ENCODE measurements at regions not wholly inside any gene's neighbourhood (a gene's known extent, or its start where the extent isn't known, plus 50 kb on each side); places are given as distances from the start of the nearest gene placed in this dataset.
"Not testable (repeated sequence)": the region's sequence is repeated elsewhere in the genome, so short reads cannot be mapped to it uniquely, and the experiment has no call there.

DNA sequence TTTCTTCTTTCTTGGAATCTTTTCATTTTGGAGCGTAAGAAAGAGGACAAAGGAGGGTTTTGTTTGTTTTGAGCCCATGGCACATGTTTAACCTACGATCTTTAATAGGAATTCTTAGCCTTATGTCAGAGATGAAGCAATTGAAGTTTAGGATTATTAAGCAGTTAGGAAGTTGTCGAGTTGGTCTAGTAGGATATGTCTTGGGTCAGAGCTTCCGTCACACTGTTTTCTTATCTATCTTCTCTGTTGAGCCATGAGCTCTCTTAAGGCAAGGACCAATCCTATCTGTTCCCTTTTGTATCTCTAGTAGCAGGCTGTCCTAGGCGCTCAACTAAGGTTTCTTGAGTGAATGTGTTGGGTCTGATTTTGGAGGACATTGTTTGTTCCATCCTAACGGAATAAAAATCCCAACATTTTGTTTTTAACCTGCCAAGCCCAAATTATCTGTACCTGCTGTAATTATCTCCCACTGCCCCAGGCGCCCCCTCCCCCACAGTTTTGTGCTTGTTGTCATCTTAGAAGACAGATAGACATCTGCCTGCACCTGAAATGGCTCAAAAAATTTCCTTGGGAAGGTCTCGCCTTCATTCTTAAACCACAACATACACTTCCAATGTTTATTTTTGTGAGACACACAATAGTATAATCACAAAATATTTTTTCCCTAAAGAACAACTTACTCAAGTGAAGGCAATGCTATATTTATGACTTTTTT is 95.3 kb upstream of the GADD45A start:
- DNase-seq, result no peak

DNA sequence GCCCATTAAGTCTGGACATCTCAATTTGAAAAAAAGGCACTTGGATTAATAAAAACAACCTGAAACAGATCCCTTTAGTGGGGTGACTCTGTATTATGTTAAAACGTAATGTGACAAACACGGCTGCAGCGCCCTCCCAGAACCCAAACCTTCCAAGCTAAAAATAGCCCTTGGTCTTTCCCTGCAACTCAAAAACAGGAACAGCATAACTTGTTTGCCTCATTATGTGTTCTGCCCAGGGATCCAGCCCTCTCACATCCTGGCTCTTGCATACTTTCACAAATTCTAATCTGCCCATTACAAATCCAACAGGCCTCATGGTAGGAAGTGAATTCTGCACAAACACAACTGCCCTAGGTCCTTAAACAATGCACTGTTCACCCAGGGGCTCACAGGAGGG is 94.7 kb upstream of the GADD45A start:
- no peak for DNase-seq

DNA sequence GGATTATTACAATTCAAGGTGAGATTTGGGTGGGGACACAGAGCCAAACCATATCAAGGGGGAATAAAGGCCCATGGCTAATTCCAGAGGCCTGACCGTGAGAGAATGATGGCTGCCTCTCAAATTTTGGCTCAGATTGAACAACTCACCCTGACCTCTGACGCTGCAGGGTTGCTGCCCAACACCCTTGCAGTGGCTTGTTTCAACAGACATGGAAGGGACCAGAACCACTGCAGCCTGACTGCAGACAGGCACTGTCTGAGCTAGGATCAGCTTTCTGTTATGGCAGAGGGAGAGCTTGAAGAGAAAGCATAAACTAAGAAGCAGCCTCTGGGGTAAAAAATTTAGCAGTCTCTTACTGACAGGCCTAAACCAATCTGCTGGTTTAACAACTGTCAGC is 90.2 kb upstream of the GADD45A start:
- no peak for DNase-seq

DNA sequence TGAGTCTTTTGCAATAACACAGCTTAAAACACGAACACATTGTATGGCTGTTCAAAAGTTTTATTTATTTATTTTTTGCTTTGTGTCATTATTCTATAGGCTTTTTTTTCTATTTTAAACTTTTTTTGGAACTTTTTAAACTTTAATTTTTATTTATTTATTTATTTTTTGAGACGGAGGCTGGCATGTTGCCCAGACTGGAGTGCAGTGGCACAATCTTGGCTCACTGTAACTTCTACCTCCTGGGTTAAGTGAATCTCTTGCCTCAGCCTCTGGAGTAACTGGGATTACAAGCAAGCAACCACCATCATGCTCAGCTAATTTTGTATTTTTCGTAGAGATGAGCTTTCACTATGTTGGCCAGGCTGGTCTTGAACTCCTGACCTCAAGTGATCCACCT is 88.3 kb upstream of the GADD45A start:
- DNase-seq, result no peak

DNA sequence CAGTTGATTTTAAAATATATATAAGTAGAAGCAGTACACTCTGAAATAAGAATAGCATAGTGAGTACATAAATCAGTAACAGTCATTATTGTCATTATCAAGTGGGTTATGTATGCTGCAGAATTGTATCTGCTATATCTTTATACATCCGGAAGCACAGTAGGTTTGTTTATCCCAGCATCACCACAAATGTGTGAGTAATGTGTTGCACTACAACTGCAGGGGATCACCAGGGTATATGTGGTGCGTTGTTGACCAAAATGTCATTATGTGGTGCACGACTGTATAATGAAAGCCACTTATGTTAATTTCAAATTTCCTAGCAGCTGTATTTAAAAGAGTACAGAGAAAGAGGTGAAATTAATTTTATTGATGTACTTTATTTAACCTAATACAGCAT is 87.7 kb upstream of the GADD45A start:
- no peak for DNase-seq

DNA sequence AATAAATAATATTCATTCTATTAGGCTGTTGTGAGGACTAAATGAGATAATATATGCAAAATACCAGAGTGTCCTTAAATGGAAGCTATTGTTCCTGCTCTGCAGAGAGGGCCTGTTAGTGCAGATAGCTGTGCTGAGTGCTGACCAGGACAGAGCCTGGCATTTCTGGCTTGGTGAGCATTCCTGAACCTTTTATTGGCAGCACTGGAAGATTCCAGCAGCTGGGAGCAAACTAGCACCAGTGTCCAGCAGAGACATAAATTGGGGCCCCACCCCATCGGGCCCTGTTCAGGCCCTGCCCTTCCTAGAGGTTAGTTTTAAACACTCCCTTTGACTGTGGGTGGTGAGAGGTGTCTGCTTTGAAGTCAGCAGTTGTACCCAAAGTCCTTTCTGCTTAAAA is 85.9 kb upstream of the GADD45A start:
- DNase-seq, result no peak

DNA sequence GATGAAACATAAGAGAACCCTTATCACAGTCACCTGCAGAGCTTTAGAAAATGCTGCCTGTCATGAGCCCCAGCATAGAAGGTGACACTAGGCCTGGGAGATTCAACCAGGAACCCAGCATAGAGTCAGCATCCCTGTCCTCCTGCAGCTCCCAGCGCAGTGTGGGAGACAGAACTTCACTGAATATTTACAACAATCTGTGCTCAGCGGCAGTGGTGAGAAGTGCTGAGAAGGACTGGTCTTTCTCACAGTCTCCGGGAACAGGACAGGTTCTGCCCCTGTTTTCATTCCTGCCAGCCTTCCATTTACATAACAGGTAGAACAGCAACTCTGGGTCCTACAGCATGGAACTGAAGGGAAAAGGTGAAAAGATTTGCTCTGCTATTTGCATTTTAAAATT is 83.5 kb upstream of the GADD45A start:
- DNase-seq, result no peak

DNA sequence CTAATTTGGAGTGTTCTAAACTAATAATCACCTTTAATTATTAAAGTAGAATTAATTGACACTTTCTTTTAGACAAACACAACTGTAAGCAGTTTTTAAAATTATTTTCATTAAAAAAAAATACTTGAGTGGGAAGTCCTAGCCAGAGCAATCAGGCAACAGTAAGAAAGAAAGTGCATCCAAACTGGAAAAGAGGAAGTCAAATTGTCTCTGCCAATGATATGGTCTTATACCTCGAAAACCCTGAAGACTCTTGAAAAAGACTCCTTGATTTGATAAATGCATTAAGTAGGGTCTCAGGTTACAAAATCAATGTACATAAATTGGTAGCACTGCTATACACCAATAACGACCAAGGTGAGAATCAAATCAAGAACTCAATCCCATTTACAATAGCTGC is 83.0 kb upstream of the GADD45A start:
- DNase-seq, result no peak

DNA sequence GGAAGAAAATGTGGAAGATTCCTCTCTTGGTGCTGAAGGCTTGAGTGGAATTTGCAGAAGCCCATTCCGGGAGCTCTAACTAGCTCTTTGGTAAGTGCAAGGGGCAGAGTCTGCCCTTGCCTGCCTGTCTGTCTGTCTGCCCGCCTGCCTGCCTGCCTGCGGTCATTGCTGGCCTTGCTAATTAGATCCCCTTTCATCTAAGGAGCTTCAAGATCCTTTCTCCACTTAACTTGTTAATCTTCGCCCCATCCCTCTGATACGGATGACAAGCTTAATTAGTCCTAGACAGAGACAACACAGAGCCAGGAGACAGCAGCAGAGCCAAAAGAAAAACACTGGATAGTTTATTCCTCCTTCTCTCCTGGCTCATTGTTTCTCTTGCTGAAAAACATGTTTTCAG is 80.2 kb upstream of the GADD45A start:
- DNase-seq, result no peak

DNA sequence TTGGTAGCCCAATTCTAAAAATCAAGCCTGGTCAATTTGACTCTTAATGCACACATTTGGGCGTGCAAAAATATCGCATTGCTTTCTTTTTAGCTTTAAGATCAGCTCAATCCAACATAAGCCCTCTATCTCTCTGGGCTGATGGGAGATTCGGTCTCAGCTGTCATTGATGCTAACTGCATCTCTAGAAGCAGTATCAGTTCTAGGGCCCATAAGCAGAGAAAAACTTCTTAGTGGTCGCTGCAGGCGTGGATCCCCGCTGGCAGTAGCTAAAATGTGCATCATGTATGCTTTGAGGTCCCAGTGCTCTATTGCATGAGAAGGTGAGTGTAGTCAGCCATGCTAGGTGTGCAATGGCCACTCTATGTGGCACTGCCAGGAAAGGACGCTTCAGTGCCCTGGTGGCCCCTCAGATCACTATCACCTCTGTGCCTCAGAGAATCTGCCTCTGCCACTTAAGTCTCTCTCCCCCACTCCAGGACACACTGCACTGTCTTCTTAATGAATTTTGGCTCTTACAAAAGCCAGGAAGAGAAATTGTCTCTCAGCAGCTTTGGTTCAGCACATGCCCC is 79.7 kb upstream of the GADD45A start:
- DNase-seq, result no peak

DNA sequence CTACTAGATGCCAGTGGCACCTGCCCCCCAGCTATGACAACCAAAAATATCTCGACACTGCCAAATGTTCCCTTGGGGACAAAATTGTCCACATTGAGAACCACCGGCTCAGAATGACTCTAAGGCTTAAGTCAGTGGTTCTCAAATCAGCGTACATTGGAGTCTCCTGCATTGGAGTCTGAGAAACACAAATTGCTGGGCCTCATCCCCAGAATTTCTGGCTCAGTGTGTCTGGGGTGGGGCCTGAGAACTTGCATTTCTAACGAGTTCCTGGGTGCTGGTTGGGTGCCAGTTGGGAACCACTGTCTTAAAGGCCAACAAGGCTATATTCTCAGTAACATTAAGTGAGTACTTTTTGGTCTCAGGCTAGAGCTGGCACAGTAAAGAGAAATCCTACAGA is 77.7 kb upstream of the GADD45A start:
- no peak for DNase-seq

DNA sequence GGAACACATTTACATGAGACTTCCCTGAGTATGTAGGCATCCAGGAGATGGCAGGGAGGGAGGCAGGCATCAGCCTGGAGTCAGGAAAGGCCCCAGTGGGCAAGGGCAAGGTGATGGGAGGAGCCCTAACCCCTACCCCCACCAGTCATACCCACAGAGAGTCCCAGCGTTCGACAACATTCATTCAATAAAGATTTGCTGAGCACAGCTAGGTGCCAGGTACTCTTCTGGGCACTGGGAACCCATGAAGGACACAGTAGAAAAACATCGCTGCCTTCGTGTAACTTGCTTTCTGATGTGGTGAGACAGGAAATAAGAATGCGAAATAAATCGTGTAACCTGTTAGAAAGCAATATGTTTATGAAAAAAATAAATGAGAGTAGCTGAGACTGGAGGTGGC is 77.3 kb upstream of the GADD45A start:
- DNase-seq, result no peak

DNA sequence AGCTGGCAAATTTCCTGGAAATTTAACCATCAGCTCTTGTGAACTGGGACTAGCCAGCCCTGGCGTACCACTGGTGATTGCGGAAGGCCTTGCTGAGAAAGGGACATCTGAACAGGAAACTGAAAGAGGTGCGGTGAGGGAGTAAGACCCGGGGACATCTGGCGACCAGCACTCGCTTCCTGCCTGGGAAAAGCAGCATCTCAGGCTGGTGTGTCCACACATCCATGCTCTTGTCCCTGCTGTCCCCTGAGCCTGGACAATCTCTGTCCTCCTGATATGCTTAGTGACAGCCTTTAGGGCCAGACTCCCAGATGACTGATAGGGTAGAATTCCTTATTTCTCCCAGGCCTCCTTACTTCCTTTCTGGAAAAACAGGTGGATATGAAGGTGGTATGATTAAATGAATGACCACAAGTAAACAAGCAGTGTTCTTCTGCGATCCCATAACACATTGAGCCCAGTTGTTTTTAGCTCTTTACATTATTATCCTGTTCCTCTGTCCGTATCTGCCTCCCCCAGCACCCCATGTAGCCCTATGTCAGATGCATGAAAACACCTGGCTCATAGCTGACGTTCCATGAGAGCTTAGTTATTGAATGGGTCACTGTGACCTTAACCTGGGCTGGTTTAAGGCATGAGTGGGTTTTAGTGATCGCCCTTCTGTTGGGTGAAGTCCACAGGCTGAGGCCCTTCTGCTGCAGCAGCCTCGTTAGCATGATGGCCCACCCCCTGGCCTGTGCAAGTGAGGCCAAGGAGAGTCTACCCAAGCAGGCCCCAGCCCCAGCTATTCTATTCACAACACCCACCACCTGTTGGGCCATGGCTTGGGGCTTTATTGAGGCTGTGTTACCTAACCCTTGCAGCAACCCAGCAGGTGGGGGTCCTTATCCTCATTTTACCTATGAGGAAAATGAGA is 76.1 kb upstream of the GADD45A start:
- no peak for DNase-seq

DNA sequence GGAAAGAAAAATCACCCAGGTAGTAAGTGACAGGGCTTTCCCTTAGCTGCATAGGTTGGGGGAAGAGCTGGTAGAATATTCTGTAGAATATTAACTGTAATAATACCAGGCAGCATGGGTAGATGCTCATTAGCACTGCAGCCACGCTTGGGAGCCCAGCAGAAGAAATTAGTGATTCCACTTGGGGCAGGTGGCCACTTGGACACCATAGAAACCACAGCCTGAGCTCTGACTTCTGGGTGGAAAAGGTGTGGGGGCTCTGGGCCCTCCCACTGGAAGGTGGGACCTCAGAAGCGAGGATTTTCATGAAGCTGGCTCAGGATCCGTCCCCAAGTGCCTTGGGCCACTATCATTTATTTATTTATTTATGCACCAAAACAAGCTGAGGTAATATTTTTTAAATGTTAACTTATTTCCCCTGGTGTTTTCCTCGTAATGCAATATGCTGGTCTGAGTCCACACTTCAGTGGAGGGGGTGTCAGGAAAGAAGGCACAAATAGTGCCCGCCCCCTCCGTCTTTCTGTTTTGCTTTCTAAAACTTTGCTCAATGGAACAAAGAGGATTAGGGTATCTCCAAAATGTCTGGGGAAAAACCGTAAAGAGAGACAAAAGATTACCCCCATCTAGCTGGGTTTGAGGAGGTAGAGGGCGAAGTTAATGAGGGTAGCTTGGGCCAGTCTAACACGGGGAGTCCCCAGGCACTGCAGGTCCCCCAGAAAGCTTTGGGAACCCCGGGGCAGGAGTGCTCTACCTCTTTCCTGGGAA is 75.2 kb upstream of the GADD45A start:
- no peak for DNase-seq

DNA sequence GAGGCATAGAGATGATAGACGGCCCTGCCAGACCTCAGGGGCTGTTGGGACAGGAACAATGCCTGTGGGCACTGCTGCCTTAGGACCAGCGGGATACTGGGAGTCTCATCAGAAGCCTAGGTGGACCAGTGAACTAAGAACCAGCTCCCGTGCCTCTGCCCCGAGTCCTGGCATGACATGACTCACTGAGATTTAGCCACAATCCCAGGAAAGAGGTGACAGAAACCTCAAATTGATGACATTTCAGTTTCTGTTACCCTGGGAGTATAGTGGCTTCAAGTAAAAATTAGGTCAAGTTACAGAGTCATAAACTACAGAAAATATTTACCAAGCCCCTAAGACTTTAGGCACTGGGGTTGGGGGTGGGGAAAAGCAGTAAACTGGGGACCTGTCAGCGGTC is 74.6 kb upstream of the GADD45A start:
- DNase-seq, result no peak

DNA sequence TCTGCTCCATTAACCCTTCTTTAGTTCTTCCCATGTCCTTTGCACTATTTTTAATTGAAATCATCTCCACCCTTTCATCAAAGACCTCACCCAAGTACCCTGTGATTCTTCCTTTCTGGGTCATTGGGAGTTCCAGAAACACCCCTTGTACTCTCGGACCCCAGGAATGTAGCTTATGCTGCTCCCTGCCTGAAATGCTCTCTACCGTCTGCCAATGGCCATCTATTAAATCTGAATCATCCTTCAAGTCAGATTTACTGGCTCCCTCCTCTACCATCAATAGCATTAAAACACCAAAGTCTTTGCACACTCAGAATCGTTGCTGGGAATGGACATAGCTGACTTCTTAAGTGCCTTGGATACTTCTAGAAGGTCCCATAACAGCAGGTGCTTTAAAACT is 73.2 kb upstream of the GADD45A start:
- no peak for DNase-seq

DNA sequence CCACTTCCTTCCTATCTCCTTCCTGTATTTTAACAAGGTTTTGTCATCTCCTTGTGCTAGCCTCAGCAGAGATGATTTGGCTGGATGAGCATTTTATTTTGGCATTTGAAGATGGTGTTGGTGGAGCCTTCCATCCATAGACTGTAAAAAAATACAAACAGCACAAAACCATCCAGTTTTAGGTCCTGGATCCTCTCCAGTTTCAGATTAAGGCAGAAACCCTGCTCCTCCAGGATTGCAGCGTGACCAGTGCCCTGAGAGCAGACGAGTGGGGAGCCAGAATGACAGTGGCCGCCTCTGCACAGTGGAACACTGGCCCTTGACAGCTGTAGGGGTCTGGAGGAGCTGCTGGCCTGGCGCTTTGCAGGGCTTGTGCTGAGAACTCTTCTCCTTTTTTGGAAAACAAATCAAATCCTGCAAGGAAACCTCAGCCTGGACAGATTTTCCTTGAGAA is 72.2 kb upstream of the GADD45A start:
- DNase-seq, result no peak

DNA sequence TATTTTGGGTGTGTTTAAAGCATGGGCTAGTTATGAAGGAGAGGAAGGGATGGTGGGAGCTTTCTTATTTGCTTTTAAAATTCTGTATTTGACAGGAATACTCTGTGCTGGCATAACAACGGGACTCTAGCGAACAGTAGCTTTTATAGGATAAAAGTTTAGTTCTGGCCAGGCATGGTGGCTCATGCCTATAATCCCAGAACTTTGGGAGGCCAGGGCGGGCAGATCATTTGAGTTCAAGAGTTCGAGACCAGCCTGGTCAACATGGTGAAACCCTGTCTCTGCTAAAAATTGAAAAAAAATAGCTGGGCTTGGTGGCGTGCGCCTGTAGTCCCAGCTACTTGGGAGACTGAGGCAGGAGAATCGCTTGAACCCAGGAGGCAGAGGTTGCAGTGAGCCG is 71.5 kb upstream of the GADD45A start:
- DNase-seq, result not testable (repeated sequence)

DNA sequence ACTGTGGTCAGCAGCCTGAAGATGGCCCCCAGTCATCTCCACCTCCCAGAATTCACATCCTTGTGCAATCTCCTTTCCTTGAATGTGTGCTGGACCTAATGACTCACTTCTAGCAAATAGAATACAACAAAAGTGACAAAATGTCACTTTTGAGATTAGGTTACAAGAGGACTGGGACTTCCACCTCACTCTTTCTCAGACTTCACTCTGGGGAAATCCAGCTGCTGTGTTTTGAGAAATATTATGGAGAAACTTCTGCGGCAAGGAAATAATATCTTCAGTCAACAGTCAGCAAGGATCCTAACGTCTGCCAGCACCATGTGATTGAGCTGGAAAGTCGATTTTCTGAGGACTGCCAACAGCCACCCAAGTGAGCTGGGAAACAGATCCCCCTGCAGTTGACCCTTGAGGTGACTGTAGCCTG is 70.5 kb upstream of the GADD45A start:
- DNase-seq, result no peak

DNA sequence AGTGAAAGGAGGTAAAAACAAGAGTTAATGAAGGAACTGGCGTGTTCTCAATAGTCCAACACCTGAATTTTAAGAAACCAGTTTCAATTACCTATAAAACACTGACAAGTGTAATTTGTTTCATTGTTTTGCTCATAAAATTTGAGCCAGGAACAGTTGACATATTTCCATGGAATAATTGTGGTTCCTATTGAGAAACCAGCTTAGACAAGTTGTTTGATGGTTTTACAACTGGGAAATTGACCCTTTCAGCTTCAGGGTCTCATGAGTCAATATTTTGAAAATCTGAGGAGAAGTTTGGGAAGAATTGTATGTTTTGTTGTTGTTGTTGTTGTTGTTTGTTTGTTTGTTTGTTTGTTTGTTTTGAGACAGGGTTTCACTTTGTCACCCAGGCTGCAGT is 69.1 kb upstream of the GADD45A start:
- no peak for DNase-seq

DNA sequence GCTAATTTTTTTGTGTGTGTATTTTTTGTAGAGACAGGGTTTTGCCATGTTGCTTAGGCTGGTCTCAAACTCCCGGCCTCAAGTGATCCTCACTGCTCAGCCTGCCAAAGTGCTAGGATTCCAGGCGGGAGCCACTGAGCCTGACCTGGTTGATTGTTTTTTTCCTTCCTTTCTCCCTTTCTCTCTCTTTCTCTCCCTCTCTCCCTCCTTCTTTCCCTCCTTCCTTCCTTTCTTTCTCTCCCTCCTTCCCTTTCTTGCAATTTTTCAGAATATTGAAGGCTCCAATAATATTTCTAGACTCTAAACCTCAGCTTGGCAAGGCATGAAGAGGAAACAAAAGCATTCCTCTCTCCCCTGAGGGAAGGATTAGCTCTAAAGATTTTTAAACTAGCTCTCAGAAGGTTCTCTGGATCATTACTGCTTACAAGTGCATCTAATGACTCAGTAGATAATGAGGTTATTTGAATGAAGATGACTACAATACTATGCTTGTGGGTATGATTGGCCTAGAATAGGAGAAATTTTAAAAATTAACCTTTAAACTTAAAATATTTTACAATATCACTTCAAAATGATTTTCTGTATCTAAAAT is 68.5 kb upstream of the GADD45A start:
- no peak for DNase-seq

DNA sequence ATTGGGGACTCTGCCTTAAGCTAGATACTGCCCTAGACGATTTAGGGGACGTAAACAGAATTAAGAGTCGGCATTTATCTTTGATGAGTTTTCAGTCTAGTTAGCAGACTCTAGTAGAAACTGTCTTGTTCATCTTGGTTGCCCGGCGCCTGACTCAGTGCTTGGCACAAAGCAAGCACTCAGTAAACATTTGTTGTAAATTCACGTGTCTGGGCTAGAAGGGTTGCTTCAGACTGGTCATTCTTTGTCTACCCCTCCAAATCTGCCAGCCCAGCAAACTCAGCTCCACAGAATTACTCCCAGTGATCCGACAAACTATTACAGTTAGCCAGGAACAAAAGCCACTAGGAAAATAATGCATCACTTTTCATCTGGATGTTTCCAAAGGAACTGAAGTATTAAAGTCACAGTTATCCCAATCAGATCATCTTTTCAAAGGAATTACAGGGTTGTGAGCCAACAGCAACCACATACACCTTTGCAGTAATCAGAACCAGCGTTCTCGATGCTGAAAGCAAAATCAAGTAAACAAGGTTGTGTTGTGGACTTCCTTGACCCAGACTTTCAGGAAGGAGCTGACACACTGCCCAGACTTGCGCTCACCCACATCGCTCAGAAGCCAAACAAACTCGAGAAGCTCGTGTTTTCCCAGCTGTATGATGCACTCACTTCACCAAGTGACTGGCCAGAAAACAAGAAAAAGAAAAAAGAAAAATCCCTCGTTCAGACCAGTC is 66.5 kb upstream of the GADD45A start:
- no peak for DNase-seq

Data from activated T-cell treated with anti-CD3 and anti-CD28 coated beads, Interleukin-2, amount 50 U/mL, for 48 hours (primary cell).